Mucosa of rectum (tissue), 2 donors: ENCODE measurements at regions not wholly inside any gene's neighbourhood (a gene's known extent, or its start where the extent isn't known, plus 50 kb on each side); places are given as distances from the start of the nearest gene placed in this dataset.

Experiments used
- H3K27ac ChIP-seq, 2 donors: one replicate each; pipeline ENCODE4 v1.7.0; 2013; ENCODE audit warnings: inconsistent platforms in 2 of 2, low read depth in 2 of 2, low read length in 2 of 2
- H3K27me3 ChIP-seq, 2 donors: one replicate each; pipeline ENCODE4 v1.7.0; 2013; ENCODE audit warnings: low read length in 2 of 2; ENCODE audit not compliant: control insufficient read depth in 2 of 2, insufficient read depth in 2 of 2
- H3K36me3 ChIP-seq, 2 donors: one replicate each; pipeline ENCODE4 v1.7.0; 2013; ENCODE audit warnings: low read length in 2 of 2; ENCODE audit not compliant: control insufficient read depth in 2 of 2, insufficient read depth in 2 of 2
- H3K4me1 ChIP-seq, 2 donors: one replicate each; pipeline ENCODE4 v1.7.0; 2013; ENCODE audit warnings: low read length in 2 of 2, mild to moderate bottlenecking in 1 of 2; ENCODE audit not compliant: control insufficient read depth in 2 of 2, insufficient read depth in 2 of 2
- H3K4me3 ChIP-seq, 2 donors: one replicate each; pipeline ENCODE4 v1.7.0; 2013; ENCODE audit warnings: low read length in 2 of 2
- H3K9ac ChIP-seq, 2 donors: one replicate each; pipeline ENCODE4 v1.7.0; 2013; ENCODE audit warnings: low read length in 2 of 2, low read depth in 1 of 2, mild to moderate bottlenecking in 1 of 2
- H3K9me3 ChIP-seq, 2 donors: one replicate each; pipeline ENCODE4 v1.7.0; 2013; ENCODE audit warnings: low read length in 2 of 2; ENCODE audit not compliant: control insufficient read depth in 2 of 2
- donor health status: healthy.
- donor health status: Normal muscosa, but diverticular disease.

- no peak overlapping the region for H3K9ac ChIP-seq
- H3K27me3 ChIP-seq, result no peaks in the 10 kb centered on the region
- no peaks in the 10 kb centered on the region for H3K4me1 ChIP-seq
- no peak overlapping the region for H3K4me3 ChIP-seq
- no peak overlapping the region for H3K27ac ChIP-seq
- H3K36me3 ChIP-seq, result no peaks in the 10 kb centered on the region
- H3K9me3 ChIP-seq, result no peaks in the 10 kb centered on the region
These were observed 163.2 kb downstream of the TEX29 start for GRCh38 chr13:111483621-111483987.

GRCh38 chr13:111484141-111484925 lies 163.9 kb downstream of the TEX29 start:
- H3K9ac ChIP-seq, result no peak overlapping the region
- no peaks in the 10 kb centered on the region for H3K36me3 ChIP-seq
- H3K4me1 ChIP-seq, result no peaks in the 10 kb centered on the region
- no peak overlapping the region for H3K4me3 ChIP-seq
- H3K27ac ChIP-seq, result no peak overlapping the region
- H3K27me3 ChIP-seq, result no peaks in the 10 kb centered on the region
- H3K9me3 ChIP-seq, result no peaks in the 10 kb centered on the region

DNA sequence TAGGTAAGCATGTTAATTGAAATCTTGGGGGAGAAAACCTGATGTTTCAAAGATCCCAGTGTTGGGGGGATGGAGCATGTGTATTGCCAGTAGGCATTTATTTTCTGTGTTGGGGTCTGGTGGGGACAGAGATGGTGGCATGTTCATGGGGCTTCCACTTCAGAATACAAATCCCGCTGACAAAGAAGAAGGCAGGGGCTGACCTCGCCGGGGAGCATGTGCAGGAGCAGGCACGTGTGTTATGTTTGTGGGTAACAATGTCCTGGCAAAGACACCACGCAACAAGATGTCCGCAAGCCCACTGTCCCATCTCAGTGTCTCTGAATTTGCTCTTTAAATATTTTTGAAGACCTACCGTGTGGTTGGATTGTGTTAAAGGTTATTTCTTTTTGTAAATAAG lies 164.5 kb downstream of the TEX29 start:
- no peaks in the 10 kb centered on the region for H3K4me1 ChIP-seq
- no peaks in the 10 kb centered on the region for H3K27me3 ChIP-seq
- no peak overlapping the region for H3K27ac ChIP-seq
- no peak overlapping the region for H3K4me3 ChIP-seq
- H3K9ac ChIP-seq, result no peak overlapping the region
- H3K9me3 ChIP-seq, result no peaks in the 10 kb centered on the region
- no peaks in the 10 kb centered on the region for H3K36me3 ChIP-seq

GRCh38 chr13:111485491-111486250 lies 165.2 kb downstream of the TEX29 start:
- Histone ChIP-seq H3K27ac (no peak overlapping the region), H3K4me1 (no peaks in the 10 kb centered on the region), H3K4me3 (no peak overlapping the region), H3K27me3 (no peaks in the 10 kb centered on the region), H3K9ac (no peak overlapping the region), H3K9me3 (no peaks in the 10 kb centered on the region), H3K36me3 (no peaks in the 10 kb centered on the region)

GRCh38 chr13:111486331-111486730 lies 165.9 kb downstream of the TEX29 start:
- Histone ChIP-seq H3K27ac (no peak overlapping the region), H3K27me3 (no peaks in the 10 kb centered on the region), H3K9ac (no peak overlapping the region), H3K36me3 (no peaks in the 10 kb centered on the region), H3K4me1 (no peaks in the 10 kb centered on the region), H3K9me3 (no peaks in the 10 kb centered on the region), H3K4me3 (no peak overlapping the region)

- Histone ChIP-seq H3K9me3 (no peaks in the 10 kb centered on the region), H3K9ac (no peak overlapping the region), H3K36me3 (no peaks in the 10 kb centered on the region), H3K27me3 (no peaks in the 10 kb centered on the region), H3K4me1 (no peaks in the 10 kb centered on the region), H3K27ac (no peak overlapping the region), H3K4me3 (no peak overlapping the region)
These were observed 166.4 kb downstream of the TEX29 start for GRCh38 chr13:111486801-111487200.

DNA sequence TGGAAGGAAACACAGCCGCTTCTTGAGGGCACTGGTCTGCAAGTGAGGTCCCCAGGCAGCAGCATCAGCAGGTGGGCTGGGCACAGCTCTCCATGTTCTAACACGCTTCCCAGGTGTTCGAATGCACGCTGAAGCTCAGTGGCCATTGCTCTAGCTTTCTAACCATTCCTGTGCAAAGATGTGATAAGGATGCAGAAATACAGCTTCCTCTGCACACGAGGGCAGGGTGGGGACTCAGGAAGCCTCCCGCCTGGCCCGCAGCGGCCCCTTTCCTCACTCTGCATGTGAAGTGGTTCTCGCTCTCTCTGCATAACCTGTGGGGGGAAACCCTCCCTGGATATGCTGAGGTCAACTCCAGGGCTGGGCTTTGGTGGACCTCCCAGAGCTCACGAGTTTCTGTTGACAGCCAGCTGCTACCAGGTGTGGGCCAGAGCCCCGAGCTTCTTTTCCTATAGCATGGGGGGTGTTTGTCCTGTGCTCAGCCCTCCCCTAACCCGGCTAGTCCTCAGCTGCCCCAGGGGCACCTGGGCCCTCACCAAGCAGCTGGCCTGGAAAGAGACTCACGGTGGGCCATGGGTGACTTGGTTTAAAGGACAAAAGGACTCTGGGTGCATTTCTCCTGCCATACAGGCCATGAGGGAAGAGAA lies 168.2 kb downstream of the TEX29 start:
- Histone ChIP-seq H3K9me3 (no peaks in the 10 kb centered on the region), H3K4me1 (no peaks in the 10 kb centered on the region), H3K9ac (no peak overlapping the region), H3K27me3 (no peaks in the 10 kb centered on the region), H3K4me3 (no peak overlapping the region), H3K27ac (no peak overlapping the region), H3K36me3 (no peaks in the 10 kb centered on the region)

GRCh38 chr13:111489301-111489700 lies 168.9 kb downstream of the TEX29 start:
- H3K4me3 ChIP-seq, result no peak overlapping the region
- no peak overlapping the region for H3K9ac ChIP-seq
- no peaks in the 10 kb centered on the region for H3K9me3 ChIP-seq
- H3K27ac ChIP-seq, result no peak overlapping the region
- H3K4me1 ChIP-seq, result no peaks in the 10 kb centered on the region
- H3K27me3 ChIP-seq, result no peaks in the 10 kb centered on the region
- no peaks in the 10 kb centered on the region for H3K36me3 ChIP-seq

GRCh38 chr13:111490611-111491010 lies 170.2 kb downstream of the TEX29 start:
- Histone ChIP-seq H3K27ac (no peak overlapping the region), H3K9ac (no peak overlapping the region), H3K36me3 (no peaks in the 10 kb centered on the region), H3K4me3 (no peak overlapping the region), H3K27me3 (no peaks in the 10 kb centered on the region), H3K9me3 (no peaks in the 10 kb centered on the region), H3K4me1 (no peaks in the 10 kb centered on the region)

DNA sequence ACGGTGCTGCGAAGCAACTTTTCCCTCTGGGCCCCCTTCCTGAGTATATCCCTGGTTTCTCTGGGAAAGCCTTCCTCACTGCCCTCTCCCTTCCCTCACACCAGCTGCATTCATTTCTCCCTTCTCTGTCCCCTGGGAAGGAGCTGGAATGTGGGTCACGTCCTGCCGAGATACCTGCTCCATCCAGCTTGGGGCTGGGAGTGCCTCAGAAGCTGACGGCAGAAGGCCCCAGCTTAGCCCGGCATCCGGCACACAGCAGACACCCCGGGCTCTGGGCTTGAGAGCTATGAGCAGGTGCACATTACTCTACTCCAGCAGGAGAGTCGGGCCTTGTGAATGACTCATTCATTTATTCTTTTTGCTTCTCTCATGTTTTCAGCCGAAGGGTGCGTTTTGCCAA lies 170.6 kb downstream of the TEX29 start:
- Histone ChIP-seq H3K36me3 (no peaks in the 10 kb centered on the region), H3K27me3 (no peaks in the 10 kb centered on the region), H3K4me3 (no peak overlapping the region), H3K9ac (no peak overlapping the region), H3K27ac (no peak overlapping the region), H3K9me3 (no peaks in the 10 kb centered on the region), H3K4me1 (no peaks in the 10 kb centered on the region)
